SK-N-SH treated with all-trans-retinoic acid at 6 μM for 48 hours (cell line): ENCODE measurements at regions not wholly inside any gene's neighbourhood (a gene's known extent, or its start where the extent isn't known, plus 50 kb on each side); places are given as distances from the start of the nearest gene placed in this dataset.

Source experiments
- ATAC-seq: fragments of 200-7000 bp; cut with Tn5 transposase; 3 replicates; pipeline ENCODE4 v1.9.1; 2020; ENCODE audit warnings: mild to moderate bottlenecking, moderate library complexity
- ARNTL ChIP-seq: fragments of 450-650 bp; formaldehyde crosslinking; IDR thresholded peaks from 2 replicates; pipeline ENCODE4 v1.5.0; 2020; ENCODE audit warnings: low read depth, mild to moderate bottlenecking, moderate library complexity, borderline replicate concordance
- BACH2 ChIP-seq: fragments of 250-450 bp; sonication (Bioruptor Pico); IDR thresholded peaks from 2 replicates; pipeline ENCODE4 v1.9.0; 2021; ENCODE audit warnings: mild to moderate bottlenecking, borderline replicate concordance
- CSDC2 ChIP-seq: fragments of 250-450 bp; sonication (Bioruptor Pico); IDR thresholded peaks from 2 replicates; pipeline ENCODE4 v1.5.0; 2020; ENCODE audit warnings: mild to moderate bottlenecking, moderate library complexity
- ESRRG ChIP-seq: fragments of 250-450 bp; sonication (Bioruptor Pico); IDR thresholded peaks from 2 replicates; pipeline ENCODE4 v1.6.1; 2021; ENCODE audit warnings: mild to moderate bottlenecking
- ISL1 ChIP-seq: fragments of 250-450 bp; sonication (Bioruptor Pico); IDR thresholded peaks from 2 replicates; pipeline ENCODE4 v2.1.2; 2022; ENCODE audit warnings: mild to moderate bottlenecking, moderate library complexity
- OSR1 ChIP-seq: fragments of 250-450 bp; sonication (Bioruptor Pico); IDR thresholded peaks from 2 replicates; pipeline ENCODE4 v1.8.0; 2022; ENCODE audit warnings: moderate library complexity, mild to moderate bottlenecking, inconsistent platforms
- PPARA ChIP-seq: fragments of 250-450 bp; sonication (Bioruptor Pico); IDR thresholded peaks from 2 replicates; pipeline ENCODE4 v1.5.0; 2020; ENCODE audit warnings: mild to moderate bottlenecking, borderline replicate concordance
- RARB ChIP-seq: fragments of 250-450 bp; sonication (Bioruptor Pico); IDR thresholded peaks from 2 replicates; pipeline ENCODE4 v1.8.0; 2021; ENCODE audit warnings: mild to moderate bottlenecking, moderate library complexity
- SNAI2 ChIP-seq: fragments of 250-450 bp; sonication (Bioruptor Pico); IDR thresholded peaks from 2 replicates; pipeline ENCODE4 v1.5.0; 2020; ENCODE audit warnings: mild to moderate bottlenecking, moderate library complexity
- TCF4 ChIP-seq: fragments of 250-450 bp; sonication (Bioruptor Pico); IDR thresholded peaks from 2 replicates; pipeline ENCODE4 v1.8.0; 2021; ENCODE audit warnings: mild to moderate bottlenecking, moderate library complexity, borderline replicate concordance
- TOX ChIP-seq: fragments of 250-450 bp; sonication (Bioruptor Pico); IDR thresholded peaks from 2 replicates; pipeline ENCODE4 v1.8.0; 2021; ENCODE audit warnings: mild to moderate bottlenecking, moderate library complexity, borderline replicate concordance
- ZC3H10 ChIP-seq: fragments of 250-450 bp; sonication (Bioruptor Pico); IDR thresholded peaks from 2 replicates; pipeline ENCODE4 v1.5.1; 2021; ENCODE audit warnings: mild to moderate bottlenecking, moderate library complexity
- ZFP3 ChIP-seq: fragments of 250-450 bp; sonication (Bioruptor Pico); IDR thresholded peaks from 2 replicates; pipeline ENCODE4 v1.5.0; 2020; ENCODE audit warnings: mild to moderate bottlenecking, moderate library complexity
- ZNF565 ChIP-seq: fragments of 450-650 bp; formaldehyde crosslinking; conservative IDR thresholded peaks from 2 replicates; pipeline ENCODE4 v1.5.0; 2020; ENCODE audit warnings: low read depth, mild to moderate bottlenecking, moderate library complexity
- ZNF8 ChIP-seq: fragments of 450-650 bp; formaldehyde crosslinking; IDR thresholded peaks from 2 replicates; pipeline ENCODE4 v1.5.0; 2020; ENCODE audit warnings: mild to moderate bottlenecking, moderate library complexity
- TF ChIP-seq, protein P1 (sequence below): fragments of 250-450 bp; sonication (Bioruptor Pico); IDR thresholded peaks from 2 replicates; pipeline ENCODE4 v1.8.0; 2021; ENCODE audit warnings: low read depth, mild to moderate bottlenecking, moderate library complexity, borderline replicate concordance
- TF ChIP-seq, protein P2 (sequence below): fragments of 250-450 bp; sonication (Bioruptor Pico); IDR thresholded peaks from 2 replicates; pipeline ENCODE4 v1.5.1; 2021; ENCODE audit warnings: mild to moderate bottlenecking, moderate library complexity
- TF ChIP-seq, protein P3 (sequence below): fragments of 250-450 bp; sonication (Bioruptor Pico); IDR thresholded peaks from 2 replicates; pipeline ENCODE4 v1.5.0; 2020; ENCODE audit warnings: mild to moderate bottlenecking, moderate library complexity
- TF ChIP-seq, protein P4 (sequence below): fragments of 250-450 bp; sonication (Bioruptor Pico); IDR thresholded peaks from 2 replicates; pipeline ENCODE4 v1.5.1; 2020; ENCODE audit warnings: low read depth, mild to moderate bottlenecking, moderate library complexity

DNA sequence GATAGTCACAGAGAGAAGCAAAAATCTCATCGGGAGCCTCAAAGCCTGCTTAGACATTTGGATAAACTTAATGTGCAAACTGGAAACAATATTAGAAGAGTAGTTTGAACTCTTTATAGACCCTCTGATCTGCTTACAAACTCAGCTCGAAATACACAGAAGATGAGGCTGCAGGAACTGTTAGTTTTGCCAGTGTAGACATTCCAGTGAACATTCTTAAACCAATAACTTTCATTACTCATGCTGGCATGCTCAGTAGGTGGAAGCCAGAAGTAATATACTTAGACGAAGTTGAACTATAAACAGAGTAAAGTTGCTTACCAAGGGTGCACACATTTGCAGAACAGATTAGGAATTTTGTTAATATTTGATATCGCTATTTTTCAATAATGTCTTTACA, 303.5 kb downstream of the ANKRD50 start:
- peak; percentile 94 for ATAC-seq
- TF ChIP-seq ZC3H10 (CRISPR knock-in tag) = no peak
- TF ChIP-seq RARB (CRISPR knock-in tag) = no peak
- TF ChIP-seq, protein P1, sequence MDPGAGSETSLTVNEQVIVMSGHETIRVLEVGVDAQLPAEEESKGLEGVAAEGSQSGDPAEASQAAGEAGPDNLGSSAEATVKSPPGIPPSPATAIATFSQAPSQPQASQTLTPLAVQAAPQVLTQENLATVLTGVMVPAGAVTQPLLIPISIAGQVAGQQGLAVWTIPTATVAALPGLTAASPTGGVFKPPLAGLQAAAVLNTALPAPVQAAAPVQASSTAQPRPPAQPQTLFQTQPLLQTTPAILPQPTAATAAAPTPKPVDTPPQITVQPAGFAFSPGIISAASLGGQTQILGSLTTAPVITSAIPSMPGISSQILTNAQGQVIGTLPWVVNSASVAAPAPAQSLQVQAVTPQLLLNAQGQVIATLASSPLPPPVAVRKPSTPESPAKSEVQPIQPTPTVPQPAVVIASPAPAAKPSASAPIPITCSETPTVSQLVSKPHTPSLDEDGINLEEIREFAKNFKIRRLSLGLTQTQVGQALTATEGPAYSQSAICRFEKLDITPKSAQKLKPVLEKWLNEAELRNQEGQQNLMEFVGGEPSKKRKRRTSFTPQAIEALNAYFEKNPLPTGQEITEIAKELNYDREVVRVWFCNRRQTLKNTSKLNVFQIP (CRISPR knock-in tag) = no peak
- no peak for TF ChIP-seq BACH2 (CRISPR knock-in tag)
- no peak for TF ChIP-seq PPARA (CRISPR knock-in tag)
- TF ChIP-seq OSR1 = no peak
- TF ChIP-seq ESRRG (CRISPR knock-in tag) = no peak
- TF ChIP-seq, protein P2, sequence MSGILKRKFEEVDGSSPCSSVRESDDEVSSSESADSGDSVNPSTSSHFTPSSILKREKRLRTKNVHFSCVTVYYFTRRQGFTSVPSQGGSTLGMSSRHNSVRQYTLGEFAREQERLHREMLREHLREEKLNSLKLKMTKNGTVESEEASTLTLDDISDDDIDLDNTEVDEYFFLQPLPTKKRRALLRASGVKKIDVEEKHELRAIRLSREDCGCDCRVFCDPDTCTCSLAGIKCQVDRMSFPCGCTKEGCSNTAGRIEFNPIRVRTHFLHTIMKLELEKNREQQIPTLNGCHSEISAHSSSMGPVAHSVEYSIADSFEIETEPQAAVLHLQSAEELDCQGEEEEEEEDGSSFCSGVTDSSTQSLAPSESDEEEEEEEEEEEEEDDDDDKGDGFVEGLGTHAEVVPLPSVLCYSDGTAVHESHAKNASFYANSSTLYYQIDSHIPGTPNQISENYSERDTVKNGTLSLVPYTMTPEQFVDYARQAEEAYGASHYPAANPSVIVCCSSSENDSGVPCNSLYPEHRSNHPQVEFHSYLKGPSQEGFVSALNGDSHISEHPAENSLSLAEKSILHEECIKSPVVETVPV (CRISPR knock-in tag) = no peak
- no peak for TF ChIP-seq ISL1 (CRISPR knock-in tag)
- TF ChIP-seq CSDC2 (CRISPR knock-in tag) = no peak
- no peak for TF ChIP-seq ARNTL (CRISPR knock-in tag)
- TF ChIP-seq ZNF565 (CRISPR knock-in tag) = no peak
- no peak for TF ChIP-seq TOX (CRISPR knock-in tag)
- TF ChIP-seq TCF4 (CRISPR knock-in tag) = no peak
- TF ChIP-seq, protein P3, sequence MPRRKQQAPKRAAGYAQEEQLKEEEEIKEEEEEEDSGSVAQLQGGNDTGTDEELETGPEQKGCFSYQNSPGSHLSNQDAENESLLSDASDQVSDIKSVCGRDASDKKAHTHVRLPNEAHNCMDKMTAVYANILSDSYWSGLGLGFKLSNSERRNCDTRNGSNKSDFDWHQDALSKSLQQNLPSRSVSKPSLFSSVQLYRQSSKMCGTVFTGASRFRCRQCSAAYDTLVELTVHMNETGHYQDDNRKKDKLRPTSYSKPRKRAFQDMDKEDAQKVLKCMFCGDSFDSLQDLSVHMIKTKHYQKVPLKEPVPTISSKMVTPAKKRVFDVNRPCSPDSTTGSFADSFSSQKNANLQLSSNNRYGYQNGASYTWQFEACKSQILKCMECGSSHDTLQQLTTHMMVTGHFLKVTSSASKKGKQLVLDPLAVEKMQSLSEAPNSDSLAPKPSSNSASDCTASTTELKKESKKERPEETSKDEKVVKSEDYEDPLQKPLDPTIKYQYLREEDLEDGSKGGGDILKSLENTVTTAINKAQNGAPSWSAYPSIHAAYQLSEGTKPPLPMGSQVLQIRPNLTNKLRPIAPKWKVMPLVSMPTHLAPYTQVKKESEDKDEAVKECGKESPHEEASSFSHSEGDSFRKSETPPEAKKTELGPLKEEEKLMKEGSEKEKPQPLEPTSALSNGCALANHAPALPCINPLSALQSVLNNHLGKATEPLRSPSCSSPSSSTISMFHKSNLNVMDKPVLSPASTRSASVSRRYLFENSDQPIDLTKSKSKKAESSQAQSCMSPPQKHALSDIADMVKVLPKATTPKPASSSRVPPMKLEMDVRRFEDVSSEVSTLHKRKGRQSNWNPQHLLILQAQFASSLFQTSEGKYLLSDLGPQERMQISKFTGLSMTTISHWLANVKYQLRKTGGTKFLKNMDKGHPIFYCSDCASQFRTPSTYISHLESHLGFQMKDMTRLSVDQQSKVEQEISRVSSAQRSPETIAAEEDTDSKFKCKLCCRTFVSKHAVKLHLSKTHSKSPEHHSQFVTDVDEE = no peak
- no peak for TF ChIP-seq ZFP3 (CRISPR knock-in tag)

DNA sequence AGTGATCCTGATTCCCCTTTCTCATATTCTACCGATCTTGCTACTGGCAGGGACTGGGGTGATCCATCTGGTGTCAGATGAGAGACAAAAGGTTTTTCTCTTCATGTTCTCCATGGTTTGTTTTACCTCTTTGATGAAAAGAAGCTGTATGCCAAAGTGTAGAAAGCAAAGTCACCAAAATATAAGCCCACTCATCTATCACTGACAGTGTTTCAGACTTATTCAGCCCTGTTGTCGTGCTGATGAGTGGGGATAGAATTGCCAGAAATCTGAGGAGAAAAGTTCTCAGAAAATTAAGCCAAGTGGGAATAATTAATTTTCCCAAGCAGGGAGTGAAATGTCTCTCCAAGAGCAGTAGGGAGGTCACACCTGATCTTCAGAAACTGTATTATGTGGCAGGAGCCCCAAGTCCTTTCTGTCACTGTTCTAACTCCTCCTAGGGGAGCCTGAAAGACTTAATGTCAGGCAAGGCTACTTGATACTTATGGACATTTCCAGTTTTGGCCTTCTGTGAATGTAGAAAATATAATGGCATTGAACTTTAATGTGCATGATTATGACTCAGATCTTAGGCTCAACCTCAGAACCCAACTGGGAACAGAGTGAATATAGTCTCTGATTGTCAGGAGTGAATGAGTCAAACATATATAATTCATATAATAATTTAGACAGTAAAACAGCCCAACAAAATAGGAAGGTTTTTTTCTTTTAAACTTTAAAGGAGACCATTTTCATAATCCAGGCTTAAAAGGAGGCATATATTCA, 298.1 kb downstream of the ANKRD50 start:
- TF ChIP-seq, protein P3 = no peak
- TF ChIP-seq OSR1 = no peak
- TF ChIP-seq SNAI2 (CRISPR knock-in tag) = no peak
- TF ChIP-seq ISL1 (CRISPR knock-in tag) = no peak
- TF ChIP-seq ARNTL (CRISPR knock-in tag) = no peak
- TF ChIP-seq ZNF8 (CRISPR knock-in tag) = no peak
- no peak for TF ChIP-seq ZFP3 (CRISPR knock-in tag)
- no peak for TF ChIP-seq ZNF565 (CRISPR knock-in tag)
- TF ChIP-seq, protein P2 (CRISPR knock-in tag) = no peak
- TF ChIP-seq PPARA (CRISPR knock-in tag) = no peak
- TF ChIP-seq ZC3H10 (CRISPR knock-in tag) = no peak
- TF ChIP-seq, protein P4, sequence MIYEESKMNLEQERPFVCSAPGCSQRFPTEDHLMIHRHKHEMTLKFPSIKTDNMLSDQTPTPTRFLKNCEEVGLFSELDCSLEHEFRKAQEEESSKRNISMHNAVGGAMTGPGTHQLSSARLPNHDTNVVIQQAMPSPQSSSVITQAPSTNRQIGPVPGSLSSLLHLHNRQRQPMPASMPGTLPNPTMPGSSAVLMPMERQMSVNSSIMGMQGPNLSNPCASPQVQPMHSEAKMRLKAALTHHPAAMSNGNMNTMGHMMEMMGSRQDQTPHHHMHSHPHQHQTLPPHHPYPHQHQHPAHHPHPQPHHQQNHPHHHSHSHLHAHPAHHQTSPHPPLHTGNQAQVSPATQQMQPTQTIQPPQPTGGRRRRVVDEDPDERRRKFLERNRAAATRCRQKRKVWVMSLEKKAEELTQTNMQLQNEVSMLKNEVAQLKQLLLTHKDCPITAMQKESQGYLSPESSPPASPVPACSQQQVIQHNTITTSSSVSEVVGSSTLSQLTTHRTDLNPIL = no peak
- no peak for TF ChIP-seq RARB (CRISPR knock-in tag)

More for the DNA sequence above, 298.1 kb downstream of the ANKRD50 start:
- ATAC-seq = peak; percentile 69
